ENCODE measurements at regions not wholly inside any gene's neighbourhood (a gene's known extent, or its start where the extent isn't known, plus 50 kb on each side); places are given as distances from the start of the nearest gene placed in this dataset.

DNA sequence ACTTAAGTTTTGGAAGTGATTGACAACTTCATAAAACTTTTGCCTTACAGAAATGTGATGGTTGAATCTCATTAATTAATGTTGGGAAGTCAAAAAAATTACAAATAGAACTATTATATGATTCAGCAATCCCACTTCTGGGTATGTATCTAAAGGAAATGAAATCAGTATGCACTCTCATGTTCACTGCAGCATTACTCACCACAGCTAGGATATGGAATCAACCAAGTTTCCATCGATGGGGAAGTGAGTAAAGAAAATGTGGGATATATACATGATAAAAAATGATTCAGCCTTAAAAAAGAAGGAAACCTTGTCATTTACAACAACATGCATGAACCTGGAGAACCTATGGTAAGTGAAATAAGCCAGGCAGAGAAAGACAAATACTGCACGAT lies 112.4 kb upstream of the WDR75 start:
- H3K4me1 ChIP-seq: peaks cover 0 to 9% of the 10 kb centered on the region in 2 donors
- TF ChIP-seq, protein P1, sequence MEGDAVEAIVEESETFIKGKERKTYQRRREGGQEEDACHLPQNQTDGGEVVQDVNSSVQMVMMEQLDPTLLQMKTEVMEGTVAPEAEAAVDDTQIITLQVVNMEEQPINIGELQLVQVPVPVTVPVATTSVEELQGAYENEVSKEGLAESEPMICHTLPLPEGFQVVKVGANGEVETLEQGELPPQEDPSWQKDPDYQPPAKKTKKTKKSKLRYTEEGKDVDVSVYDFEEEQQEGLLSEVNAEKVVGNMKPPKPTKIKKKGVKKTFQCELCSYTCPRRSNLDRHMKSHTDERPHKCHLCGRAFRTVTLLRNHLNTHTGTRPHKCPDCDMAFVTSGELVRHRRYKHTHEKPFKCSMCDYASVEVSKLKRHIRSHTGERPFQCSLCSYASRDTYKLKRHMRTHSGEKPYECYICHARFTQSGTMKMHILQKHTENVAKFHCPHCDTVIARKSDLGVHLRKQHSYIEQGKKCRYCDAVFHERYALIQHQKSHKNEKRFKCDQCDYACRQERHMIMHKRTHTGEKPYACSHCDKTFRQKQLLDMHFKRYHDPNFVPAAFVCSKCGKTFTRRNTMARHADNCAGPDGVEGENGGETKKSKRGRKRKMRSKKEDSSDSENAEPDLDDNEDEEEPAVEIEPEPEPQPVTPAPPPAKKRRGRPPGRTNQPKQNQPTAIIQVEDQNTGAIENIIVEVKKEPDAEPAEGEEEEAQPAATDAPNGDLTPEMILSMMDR (IDR thresholded peaks at IDR 0.05): no peak
- no peaks in the 10 kb centered on the region for H3K36me3 ChIP-seq
- no peak for DNase-seq (ENCODE audit: low spot score in 2 of 2)
- intact Hi-C loops (cut with DNase I): no loop called here
- no peaks in the 10 kb centered on the region for H3K27me3 ChIP-seq
- H3K27ac ChIP-seq: no peak overlapping the region
- no peaks in the 10 kb centered on the region for H3K9me3 ChIP-seq
- H3K4me3 ChIP-seq: no peak overlapping the region

DNA sequence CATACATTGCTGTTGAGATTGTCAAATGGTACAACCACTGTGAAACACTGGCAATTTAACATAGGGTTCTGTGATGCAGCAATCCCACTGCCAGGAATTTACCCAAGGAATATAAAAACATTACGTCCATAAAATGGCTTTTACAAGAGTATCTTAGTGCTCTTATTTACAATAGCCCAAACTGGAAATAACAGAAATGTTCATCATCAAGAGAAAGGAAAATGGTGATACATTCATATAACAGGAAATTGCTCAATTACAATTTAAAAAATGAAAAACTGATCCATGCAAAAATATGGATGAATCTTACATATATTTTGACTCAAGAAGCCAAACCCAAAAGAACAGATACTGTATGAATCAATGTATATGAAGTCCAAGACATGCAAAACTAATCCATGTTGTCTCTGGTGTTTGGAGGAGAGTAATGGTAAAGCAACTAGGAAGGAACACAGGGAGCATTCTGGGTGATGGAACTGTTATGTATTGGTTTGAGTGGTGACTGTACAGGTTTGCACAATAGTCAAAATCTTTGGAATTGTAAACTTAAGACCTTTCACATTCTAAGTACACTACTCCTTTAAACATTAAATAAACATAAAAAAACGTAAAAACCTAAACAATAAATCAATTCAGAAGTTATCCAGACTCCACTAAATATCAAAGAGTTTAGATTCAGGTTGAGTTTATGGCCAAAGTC lies 104.8 kb upstream of the WDR75 start:
- no peak for DNase-seq (ENCODE audit: low spot score in 2 of 2)
- no peak overlapping the region for H3K27ac ChIP-seq
- intact Hi-C loops (cut with DNase I): no loop called here
- H3K9me3 ChIP-seq: peaks cover 0 to 12% of the 10 kb centered on the region in 2 donors
- no peaks in the 10 kb centered on the region for H3K27me3 ChIP-seq
- no peaks in the 10 kb centered on the region for H3K4me1 ChIP-seq
- no peak overlapping the region for H3K4me3 ChIP-seq
- TF ChIP-seq, protein P1 (IDR thresholded peaks at IDR 0.05): no peak
- no peaks in the 10 kb centered on the region for H3K36me3 ChIP-seq

DNA sequence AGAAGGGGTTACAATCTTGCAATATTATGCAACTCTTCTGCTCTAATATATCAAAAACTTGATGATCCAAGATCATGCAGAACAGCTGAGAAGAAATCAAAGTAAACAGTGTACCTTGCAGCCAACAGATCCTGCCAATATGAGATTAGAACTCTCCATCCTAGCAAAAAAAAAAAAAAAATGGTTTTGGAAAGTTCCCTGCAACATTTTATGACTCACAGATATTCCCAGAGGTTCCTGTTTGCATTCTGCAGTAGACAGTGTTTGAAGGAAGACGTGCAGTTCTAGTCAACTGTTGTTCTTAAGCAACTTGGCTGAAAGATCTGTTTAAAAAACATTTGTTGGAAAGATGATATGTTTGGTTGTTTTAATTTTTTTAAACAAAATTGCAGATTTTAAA lies 103.6 kb upstream of the WDR75 start:
- no peaks in the 10 kb centered on the region for H3K36me3 ChIP-seq
- H3K9me3 ChIP-seq: peaks cover 0 to 12% of the 10 kb centered on the region in 2 donors
- TF ChIP-seq, protein P1 (IDR thresholded peaks at IDR 0.05): no peak
- intact Hi-C loops (cut with DNase I): no loop called here
- H3K4me1 ChIP-seq: no peaks in the 10 kb centered on the region
- H3K27me3 ChIP-seq: no peaks in the 10 kb centered on the region
- H3K4me3 ChIP-seq: no peak overlapping the region
- H3K27ac ChIP-seq: peak overlapping the region in 1 of 2 donors; percentile 23
- no peak for DNase-seq (ENCODE audit: low spot score in 2 of 2)

DNA sequence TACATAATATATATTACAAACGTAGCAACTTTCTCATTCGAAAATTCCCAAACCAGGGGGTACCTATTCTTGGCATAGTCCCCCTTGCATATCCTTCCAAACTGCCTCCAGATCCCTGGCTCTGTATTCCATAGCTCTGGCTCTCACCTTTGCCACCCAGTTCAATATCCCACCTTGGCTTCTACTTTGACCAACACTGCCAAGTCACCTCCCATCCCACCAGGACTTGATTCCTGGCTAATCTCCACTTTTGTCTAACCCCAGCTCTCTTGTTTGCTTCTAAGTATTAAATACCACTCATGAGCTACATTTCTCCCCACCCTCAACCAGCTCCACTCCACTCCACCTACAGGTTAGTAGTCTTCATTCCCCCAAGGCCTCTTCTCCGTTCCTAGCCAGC lies 103.2 kb upstream of the WDR75 start:
- no peak for DNase-seq (ENCODE audit: low spot score in 2 of 2)
- intact Hi-C loops (cut with DNase I): no loop called here
- TF ChIP-seq, protein P1 (IDR thresholded peaks at IDR 0.05): no peak
- H3K4me3 ChIP-seq: no peak overlapping the region
- peaks cover 0 to 12% of the 10 kb centered on the region in 2 donors for H3K9me3 ChIP-seq
- H3K36me3 ChIP-seq: no peaks in the 10 kb centered on the region
- no peaks in the 10 kb centered on the region for H3K27me3 ChIP-seq
- H3K27ac ChIP-seq: peak overlapping the region; percentile 23 to 65
- H3K4me1 ChIP-seq: no peaks in the 10 kb centered on the region

DNA sequence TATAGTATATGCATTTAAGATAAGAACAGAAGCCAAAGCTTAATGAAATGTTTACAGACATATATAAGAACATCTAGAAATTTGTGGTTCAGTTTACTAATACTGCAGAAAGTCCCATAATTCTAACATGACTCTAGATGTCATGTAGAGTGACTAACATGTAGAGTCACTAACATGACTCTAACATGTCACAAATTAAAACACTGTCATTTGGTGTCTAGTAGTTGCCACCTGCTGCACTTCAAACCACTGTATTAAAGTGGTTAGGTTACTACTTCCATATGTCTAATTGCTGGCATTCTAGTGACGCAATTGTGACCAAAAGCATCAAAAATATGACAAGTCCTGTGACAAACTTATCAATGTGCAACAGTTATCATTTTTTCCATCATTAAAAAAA lies 100.2 kb upstream of the WDR75 start:
- Histone ChIP-seq H3K9me3 (peaks cover 0 to 12% of the 10 kb centered on the region in 2 donors), H3K4me3 (no peak overlapping the region), H3K27me3 (no peaks in the 10 kb centered on the region), H3K4me1 (no peaks in the 10 kb centered on the region), H3K27ac (no peak overlapping the region), H3K36me3 (no peaks in the 10 kb centered on the region)
- intact Hi-C loops (cut with DNase I): no loop called here
- DNase-seq (ENCODE audit: low spot score in 2 of 2): no peak
- TF ChIP-seq, protein P1 (IDR thresholded peaks at IDR 0.05): no peak
